Ishikawa (cell line): ENCODE measurements at regions not wholly inside any gene's neighbourhood (a gene's known extent, or its start where the extent isn't known, plus 50 kb on each side); places are given as distances from the start of the nearest gene placed in this dataset.

ENCODE experiments used
- CEBPB ChIP-seq: IDR thresholded peaks from 2 replicates; pipeline ENCODE4 v1.6.1; 2012
- CREB1 ChIP-seq: IDR thresholded peaks from 2 replicates; pipeline ENCODE4 v1.6.1; 2012; ENCODE audit warnings: low read depth
- EGR1 ChIP-seq: IDR thresholded peaks from 2 replicates; pipeline ENCODE4 v1.6.1; 2012
- EP300 ChIP-seq: IDR thresholded peaks from 2 replicates; pipeline ENCODE4 v1.6.1; 2012; ENCODE audit warnings: borderline replicate concordance
- FOXM1 ChIP-seq: IDR thresholded peaks from 2 replicates; pipeline ENCODE4 v1.6.1; 2012; ENCODE audit warnings: low read depth, borderline replicate concordance
- NFIC ChIP-seq: IDR thresholded peaks from 2 replicates; pipeline ENCODE4 v1.6.1; 2012
- RAD21 ChIP-seq: IDR thresholded peaks from 2 replicates; pipeline ENCODE4 v1.6.1; 2012; ENCODE audit warnings: low read depth
- TAF1 ChIP-seq: IDR thresholded peaks from 2 replicates; pipeline ENCODE4 v1.6.1; 2012; ENCODE audit warnings: low read depth, mild to moderate bottlenecking
- TCF12 ChIP-seq: IDR thresholded peaks from 2 replicates; pipeline ENCODE4 v1.6.1; 2012; ENCODE audit warnings: low read depth
- TEAD4 ChIP-seq: IDR thresholded peaks from 2 replicates; pipeline ENCODE4 v1.6.1; 2012
- YY1 ChIP-seq: IDR thresholded peaks from 2 replicates; pipeline ENCODE4 v1.6.1; 2012; ENCODE audit warnings: low read depth
- ZBTB7A ChIP-seq: IDR thresholded peaks from 2 replicates; pipeline ENCODE4 v1.6.1; 2012; ENCODE audit warnings: low read depth
- TF ChIP-seq, protein P1 (sequence below): IDR thresholded peaks from 2 replicates; pipeline ENCODE4 v1.6.1; 2012
- TF ChIP-seq, protein P2 (sequence below): IDR thresholded peaks from 2 replicates; pipeline ENCODE4 v1.6.1; 2012; ENCODE audit warnings: low read depth, mild to moderate bottlenecking
- TF ChIP-seq, protein P3 (sequence below): IDR thresholded peaks from 2 replicates; pipeline ENCODE4 v1.6.1; 2012

DNA sequence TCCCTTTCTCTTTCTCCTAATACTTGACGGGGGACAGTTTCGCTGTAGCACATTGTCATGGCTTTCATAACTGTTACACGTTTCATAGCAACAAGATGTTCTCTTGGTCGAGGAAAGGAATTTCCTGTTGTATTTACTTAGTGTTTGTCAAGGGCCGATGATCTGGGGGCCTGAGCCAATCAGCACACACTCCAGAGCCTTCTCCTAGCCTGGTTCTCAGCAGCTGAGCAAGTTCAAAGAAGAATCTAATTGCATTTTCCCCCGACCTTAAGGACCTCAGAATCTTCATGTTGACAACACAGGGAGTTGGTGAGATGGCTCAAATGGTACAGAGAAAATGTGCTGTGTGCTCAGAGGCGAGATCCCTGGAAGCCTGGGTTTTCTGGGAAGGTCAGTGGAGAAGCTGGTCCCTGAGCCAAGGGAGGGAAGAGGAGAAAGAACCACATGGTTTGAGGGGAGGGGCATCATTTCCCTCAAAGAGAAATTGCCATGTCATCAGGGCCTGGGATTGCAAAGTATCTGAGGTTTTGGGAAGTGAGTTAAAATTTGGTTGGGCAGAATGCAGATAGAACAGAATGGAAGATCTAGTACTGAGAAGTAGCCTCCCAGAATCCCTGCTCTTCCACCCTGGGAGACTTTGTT is 76.9 kb upstream of the AGAP1 start:
- TF ChIP-seq NFIC (no peak), EGR1 (no peak), CEBPB (no peak), TAF1 (no peak), YY1 (no peak), EP300 (no peak), FOXM1 (no peak), TEAD4 (no peak), RAD21 (no peak), TCF12 (no peak), CREB1 (no peak), ZBTB7A (no peak)
- TF ChIP-seq, protein P1, sequence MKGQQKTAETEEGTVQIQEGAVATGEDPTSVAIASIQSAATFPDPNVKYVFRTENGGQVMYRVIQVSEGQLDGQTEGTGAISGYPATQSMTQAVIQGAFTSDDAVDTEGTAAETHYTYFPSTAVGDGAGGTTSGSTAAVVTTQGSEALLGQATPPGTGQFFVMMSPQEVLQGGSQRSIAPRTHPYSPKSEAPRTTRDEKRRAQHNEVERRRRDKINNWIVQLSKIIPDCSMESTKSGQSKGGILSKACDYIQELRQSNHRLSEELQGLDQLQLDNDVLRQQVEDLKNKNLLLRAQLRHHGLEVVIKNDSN: no peak
- TF ChIP-seq, protein P2, sequence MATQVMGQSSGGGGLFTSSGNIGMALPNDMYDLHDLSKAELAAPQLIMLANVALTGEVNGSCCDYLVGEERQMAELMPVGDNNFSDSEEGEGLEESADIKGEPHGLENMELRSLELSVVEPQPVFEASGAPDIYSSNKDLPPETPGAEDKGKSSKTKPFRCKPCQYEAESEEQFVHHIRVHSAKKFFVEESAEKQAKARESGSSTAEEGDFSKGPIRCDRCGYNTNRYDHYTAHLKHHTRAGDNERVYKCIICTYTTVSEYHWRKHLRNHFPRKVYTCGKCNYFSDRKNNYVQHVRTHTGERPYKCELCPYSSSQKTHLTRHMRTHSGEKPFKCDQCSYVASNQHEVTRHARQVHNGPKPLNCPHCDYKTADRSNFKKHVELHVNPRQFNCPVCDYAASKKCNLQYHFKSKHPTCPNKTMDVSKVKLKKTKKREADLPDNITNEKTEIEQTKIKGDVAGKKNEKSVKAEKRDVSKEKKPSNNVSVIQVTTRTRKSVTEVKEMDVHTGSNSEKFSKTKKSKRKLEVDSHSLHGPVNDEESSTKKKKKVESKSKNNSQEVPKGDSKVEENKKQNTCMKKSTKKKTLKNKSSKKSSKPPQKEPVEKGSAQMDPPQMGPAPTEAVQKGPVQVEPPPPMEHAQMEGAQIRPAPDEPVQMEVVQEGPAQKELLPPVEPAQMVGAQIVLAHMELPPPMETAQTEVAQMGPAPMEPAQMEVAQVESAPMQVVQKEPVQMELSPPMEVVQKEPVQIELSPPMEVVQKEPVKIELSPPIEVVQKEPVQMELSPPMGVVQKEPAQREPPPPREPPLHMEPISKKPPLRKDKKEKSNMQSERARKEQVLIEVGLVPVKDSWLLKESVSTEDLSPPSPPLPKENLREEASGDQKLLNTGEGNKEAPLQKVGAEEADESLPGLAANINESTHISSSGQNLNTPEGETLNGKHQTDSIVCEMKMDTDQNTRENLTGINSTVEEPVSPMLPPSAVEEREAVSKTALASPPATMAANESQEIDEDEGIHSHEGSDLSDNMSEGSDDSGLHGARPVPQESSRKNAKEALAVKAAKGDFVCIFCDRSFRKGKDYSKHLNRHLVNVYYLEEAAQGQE: no peak
- TF ChIP-seq, protein P3, sequence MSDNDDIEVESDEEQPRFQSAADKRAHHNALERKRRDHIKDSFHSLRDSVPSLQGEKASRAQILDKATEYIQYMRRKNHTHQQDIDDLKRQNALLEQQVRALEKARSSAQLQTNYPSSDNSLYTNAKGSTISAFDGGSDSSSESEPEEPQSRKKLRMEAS: no peak

DNA sequence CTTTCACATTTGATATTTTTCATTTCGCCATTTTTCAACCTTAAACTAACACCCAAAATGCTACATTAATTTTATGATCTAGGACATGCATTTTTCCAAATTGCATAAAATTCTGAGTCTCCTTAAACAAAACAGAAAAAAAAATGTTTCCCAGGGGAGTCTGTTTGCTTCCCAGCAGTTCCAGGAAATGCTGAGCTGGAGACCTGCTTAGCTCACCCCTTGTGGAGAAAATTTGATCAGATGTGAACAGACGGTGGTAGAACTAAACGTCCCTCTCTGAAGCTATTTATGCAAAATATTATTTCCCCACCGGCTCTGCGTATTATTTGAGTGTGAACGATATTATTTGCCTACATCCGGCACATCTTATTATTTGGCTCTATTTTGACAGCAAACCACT is 74.9 kb upstream of the AGAP1 start:
- TF ChIP-seq ZBTB7A: no peak
- TF ChIP-seq TEAD4: no peak
- no peak for TF ChIP-seq CREB1
- TF ChIP-seq, protein P3: no peak
- TF ChIP-seq, protein P1: no peak
- TF ChIP-seq YY1: no peak
- TF ChIP-seq EP300: no peak
- TF ChIP-seq EGR1: no peak
- no peak for TF ChIP-seq TAF1
- no peak for TF ChIP-seq FOXM1
- no peak for TF ChIP-seq RAD21

DNA sequence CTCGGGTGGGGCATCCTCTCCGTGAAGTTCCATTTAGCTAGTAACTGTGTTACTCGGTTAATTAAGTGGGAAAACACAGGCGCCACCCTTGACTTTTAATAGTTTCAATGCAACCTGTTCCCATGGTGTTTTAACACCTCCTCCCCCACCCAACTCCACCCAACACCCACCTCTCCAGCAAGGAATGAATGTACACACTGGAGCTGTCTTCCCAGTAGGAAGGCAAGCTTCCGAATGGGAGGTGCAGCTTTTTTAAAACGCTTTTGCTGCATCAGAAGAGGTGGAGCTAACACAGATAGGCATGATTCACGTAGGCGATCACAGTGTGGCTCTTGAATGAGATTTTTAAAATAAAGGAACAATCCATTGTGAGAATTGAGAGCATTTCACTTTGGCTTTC is 73.8 kb upstream of the AGAP1 start:
- TF ChIP-seq TEAD4 (no peak), CREB1 (no peak), TCF12 (no peak), NFIC (no peak), ZBTB7A (no peak), YY1 (no peak), RAD21 (no peak), FOXM1 (no peak), TAF1 (no peak), EGR1 (no peak), CEBPB (no peak), EP300 (no peak)
- TF ChIP-seq, protein P3: no peak
- TF ChIP-seq, protein P1: no peak
- TF ChIP-seq, protein P2: no peak

DNA sequence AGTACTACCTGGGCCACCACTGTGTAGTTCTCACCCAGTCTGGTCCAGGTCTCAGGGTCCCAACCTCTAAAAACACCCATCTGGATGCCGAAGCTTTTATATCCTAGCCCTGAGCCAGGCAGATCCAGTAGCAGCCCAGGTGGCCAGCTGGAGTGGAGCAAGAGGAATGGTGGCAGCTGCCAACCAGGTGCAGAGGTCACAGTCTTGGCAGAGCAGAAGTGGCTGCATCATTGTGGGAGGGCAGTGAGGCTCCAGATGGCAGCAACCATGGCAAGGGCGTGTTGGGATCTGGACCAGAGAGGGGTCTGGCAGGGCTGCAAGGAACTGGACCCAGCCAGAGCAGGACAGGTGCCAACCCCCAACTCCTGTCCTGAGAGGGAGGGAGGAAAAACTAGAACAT is 72.2 kb upstream of the AGAP1 start:
- TF ChIP-seq, protein P2: no peak
- TF ChIP-seq ZBTB7A: no peak
- TF ChIP-seq, protein P1: no peak
- no peak for TF ChIP-seq TCF12
- no peak for TF ChIP-seq NFIC
